GM10266 (cell line): ENCODE measurements at regions not wholly inside any gene's neighbourhood (a gene's known extent, or its start where the extent isn't known, plus 50 kb on each side); places are given as distances from the start of the nearest gene placed in this dataset.
"Not testable (repeated sequence)": the region's sequence is repeated elsewhere in the genome, so short reads cannot be mapped to it uniquely, and the experiment has no call there.

Source experiments
- DNase-seq: peaks from one replicate; pipeline ENCODE4 v3.0.0; 2012; ENCODE audit errors: extremely low spot score
- CTCF ChIP-seq: IDR thresholded peaks from 2 replicates; pipeline ENCODE4 v1.5.1; 2012; ENCODE audit warnings: mild to moderate bottlenecking, low read depth; ENCODE audit not compliant: control insufficient read depth, insufficient read depth; ENCODE audit errors: missing control alignments

- no peak for TF ChIP-seq CTCF
These were observed 111.3 kb upstream of the KCTD7 start for GRCh38 chr7:66517212-66517909.

GRCh38 chr7:66518151-66518691 lies 110.5 kb upstream of the KCTD7 start:
- TF ChIP-seq CTCF: no peak
- DNase-seq: no peak

More at GRCh38 chr7:66517212-66517909, 111.3 kb upstream of the KCTD7 start:
- no peak for DNase-seq

- DNase-seq: no peak
- TF ChIP-seq CTCF: no peak
These were observed 107.0 kb upstream of the KCTD7 start for GRCh38 chr7:66521675-66522074.

GRCh38 chr7:66522518-66522917 lies 106.2 kb upstream of the KCTD7 start:
- peak; percentile 36 for TF ChIP-seq CTCF

GRCh38 chr7:66523409-66523808 lies 105.3 kb upstream of the KCTD7 start:
- TF ChIP-seq CTCF: no peak
- DNase-seq: no peak

More at GRCh38 chr7:66522518-66522917, 106.2 kb upstream of the KCTD7 start:
- DNase-seq: no peak

- DNase-seq: no peak
- no peak for TF ChIP-seq CTCF
These were observed 103.9 kb upstream of the KCTD7 start for GRCh38 chr7:66524738-66525137.

GRCh38 chr7:66526782-66527181 lies 101.9 kb upstream of the KCTD7 start:
- not testable (repeated sequence) for DNase-seq
